ENCODE measurements at regions not wholly inside any gene's neighbourhood (a gene's known extent, or its start where the extent isn't known, plus 50 kb on each side); places are given as distances from the start of the nearest gene placed in this dataset.

DNA sequence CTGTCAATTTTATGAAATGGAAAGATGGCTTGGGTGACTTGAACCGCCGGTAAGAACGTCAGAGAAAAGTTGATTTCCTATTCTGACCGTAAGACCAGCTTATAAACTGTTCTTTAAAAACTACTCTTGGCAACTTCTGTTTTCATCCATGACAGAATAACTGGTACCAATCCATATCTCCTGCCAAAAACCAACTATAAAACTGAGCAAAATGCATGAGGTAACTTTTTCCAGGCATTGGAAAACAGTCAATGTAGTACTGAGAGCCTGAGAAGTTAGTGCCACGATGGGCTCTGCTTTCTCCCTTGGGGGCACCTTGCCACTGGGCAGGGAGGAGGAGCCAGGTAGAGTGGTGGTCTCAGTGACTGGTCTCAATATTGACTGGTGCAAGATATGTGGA lies 615.2 kb upstream of the TBL1XR1 start:
- no peak for DNase-seq (ENCODE audit: low read depth in 2 of 2)

DNA sequence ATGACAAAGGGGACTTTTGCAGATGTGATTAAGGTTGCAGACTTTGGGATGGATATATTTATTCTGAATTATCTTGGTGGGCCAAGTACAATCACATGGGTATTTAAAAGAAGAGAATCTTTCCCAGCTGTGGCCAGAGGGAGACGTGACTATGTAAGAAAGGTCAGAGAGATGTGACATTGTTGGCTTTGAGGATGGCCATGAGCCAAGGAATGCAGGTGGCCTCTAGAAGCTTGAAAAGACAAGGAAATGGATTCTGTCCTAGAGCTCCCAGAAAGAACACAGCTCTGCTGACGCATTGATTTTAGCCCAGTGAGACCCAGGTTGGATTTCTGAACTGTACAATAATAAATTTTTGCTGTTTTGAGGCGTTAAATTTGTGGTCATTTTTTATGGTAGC lies 616.0 kb upstream of the TBL1XR1 start:
- DNase-seq (ENCODE audit: low read depth in 2 of 2): no peak

DNA sequence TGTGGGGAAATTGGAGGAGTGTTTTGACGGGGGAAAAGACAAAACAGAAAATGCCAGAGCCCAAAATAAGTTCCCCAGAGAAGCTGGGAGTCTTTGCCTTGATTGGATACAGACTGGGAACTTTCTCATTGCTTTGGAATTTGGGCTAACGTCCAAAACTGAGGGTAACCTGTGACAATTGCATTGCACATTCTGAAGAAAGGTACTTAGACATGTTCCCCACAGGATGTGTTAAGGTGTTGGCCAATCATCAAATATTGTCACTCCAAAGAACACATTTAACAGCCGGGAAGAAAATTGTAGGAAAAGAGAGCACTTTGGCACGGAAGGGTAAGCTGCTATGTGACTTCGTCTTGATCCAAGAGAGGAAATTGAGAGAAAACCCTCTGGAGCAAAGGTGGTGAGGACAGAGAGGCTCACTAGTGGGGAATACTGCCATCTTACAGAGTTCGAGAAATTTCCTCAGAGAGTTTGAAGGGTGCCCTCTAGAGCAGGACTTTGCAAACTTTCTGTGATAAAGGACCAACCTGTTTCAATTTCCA lies 619.5 kb upstream of the TBL1XR1 start:
- DNase-seq (ENCODE audit: low read depth in 2 of 2): no peak

DNA sequence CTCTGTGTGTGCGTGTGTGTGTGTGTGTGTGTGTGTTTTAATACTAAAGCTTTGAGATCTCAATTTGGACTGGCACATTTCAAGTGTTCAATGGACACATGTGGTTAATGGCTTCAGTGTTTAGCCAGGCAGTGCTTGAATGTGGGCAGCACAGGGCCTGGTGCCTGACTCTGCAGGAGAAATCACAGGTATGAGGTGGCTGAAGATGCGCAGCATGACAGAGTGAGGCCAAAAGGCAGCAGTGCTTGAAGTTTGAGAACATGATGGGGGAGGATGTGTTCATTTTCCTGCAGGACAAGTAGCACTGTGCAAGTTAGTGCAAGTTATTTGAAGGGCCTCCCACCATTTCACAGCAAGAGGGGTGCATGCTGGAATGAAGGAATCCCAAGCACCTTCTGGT lies 620.5 kb upstream of the TBL1XR1 start:
- DNase-seq (ENCODE audit: low read depth in 2 of 2): no peak

DNA sequence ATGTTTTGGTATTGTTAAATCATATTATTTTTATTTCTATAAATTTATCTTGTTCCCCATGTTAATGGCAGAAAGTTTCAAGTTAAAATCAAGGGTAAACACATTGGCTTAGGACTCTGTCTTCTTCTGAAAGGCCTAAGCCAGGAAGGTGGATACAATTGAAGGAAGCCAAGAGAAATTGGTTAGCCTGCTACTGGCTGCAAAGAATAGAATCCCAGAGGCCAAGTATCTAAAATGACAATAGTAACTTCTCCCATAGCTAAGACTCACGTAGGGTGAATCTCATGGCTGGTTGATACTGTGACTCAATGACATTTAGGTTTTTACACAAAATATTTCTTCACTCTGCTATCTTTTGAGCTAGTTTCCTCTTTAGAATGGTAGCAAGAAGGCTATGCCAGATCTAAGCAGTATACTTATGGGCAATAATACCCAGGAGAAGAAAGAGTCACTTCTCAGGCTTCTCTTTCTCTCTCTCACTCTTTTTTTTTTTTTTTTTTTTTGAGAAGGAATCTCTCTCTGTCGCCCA lies 621.5 kb upstream of the TBL1XR1 start:
- DNase-seq (ENCODE audit: low read depth in 2 of 2): no peak

DNA sequence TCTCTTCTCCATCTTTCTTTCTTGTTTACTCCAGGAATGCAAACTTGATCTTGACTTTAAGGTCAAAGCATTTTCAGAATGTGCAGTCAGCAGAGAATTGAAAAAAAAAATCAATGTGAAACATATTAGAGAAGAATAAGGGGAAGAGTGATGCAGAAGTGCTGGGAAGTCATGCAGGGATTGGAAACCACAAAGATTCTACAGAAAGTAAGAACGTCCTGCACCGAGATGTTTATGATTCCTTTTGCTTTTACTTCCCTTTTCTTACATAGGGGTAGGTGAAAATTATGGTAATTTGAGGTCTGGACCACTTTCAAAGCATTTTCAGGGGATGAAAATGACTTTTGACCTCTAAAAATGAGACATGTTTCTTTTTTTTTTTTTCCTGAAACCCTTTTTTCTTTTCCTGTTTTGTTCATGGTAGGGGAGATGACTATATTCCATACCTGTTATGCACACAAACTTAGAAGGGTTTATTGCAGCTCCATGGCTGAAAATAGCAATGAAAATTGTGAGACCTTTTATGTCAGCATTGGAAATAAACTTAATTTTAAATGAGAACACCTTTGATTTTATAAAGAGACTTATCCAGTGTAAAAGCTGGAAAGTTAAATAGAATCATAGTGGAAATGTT lies 623.5 kb upstream of the TBL1XR1 start:
- DNase-seq (ENCODE audit: low read depth in 2 of 2): no peak

DNA sequence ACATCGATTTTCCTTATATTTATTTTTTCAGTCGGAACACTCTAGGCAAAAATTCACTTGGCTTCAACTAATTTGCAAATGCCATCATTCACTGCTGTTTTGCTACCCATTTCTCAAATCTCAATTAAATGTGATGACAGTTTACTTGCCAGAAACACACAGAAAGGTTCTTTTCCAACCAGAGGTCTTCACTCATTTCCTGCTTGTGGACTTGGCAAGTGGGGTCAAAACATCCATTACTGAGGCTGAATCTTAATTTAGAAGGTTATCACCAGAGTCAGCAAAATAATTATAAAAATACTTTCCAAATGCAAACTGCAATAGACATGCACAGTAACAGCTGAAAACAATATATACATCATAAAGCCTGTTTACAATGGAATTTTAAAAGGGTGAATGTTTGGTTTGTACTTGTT lies 625.4 kb upstream of the TBL1XR1 start:
- no peak for DNase-seq (ENCODE audit: low read depth in 2 of 2)

DNA sequence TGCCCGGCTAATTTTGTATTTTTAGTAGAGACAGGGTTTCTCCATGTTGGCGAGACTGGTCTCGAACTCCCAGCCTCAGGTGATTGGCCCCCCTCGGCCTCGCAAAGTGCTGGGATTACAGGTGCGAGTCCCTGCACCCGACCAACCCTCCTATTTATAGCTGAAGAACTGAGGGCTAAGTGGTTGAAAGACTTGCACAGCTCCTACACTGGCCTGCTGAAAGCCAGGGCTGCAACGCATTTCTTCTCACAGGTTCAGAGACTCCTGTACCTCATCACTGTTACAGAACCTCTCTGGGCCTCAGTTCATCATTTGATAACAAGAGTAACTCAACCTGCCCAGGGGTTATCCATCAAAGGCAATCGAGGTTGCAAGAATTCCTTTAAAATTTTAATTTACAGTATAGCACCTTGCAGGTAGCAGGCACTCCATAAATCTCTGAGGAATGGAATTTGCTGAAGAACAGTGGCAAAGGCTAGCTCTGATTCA lies 626.5 kb upstream of the TBL1XR1 start:
- DNase-seq (ENCODE audit: low read depth in 2 of 2): no peak

DNA sequence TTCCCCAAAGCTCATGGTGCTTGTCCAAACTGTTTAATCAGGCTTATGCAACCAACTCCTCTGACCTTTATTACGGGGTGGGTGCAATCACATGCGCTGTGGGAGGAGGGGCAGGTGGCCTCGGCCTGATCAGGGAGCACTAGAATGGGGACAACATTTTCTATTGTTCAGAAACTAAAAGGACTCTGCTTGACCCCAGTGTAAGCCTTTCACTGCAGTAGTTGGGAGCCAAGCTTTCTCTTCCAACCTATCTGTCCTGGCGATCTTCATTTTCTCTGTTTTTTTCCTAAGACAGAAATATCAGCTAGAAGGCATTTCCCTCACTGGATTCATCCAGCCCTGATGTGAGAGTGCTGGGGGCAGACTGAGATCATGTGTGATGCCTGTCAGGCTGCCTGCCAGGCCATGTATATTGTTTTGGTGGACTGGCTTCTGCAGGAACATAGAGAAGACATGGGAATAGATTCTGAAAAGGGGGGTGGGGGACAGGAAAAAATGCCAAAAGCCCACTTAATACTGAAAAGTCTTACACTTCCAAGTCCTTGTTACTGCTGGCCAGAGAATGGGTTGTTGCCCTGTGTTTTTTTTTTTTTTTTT lies 627.0 kb upstream of the TBL1XR1 start:
- no peak for DNase-seq (ENCODE audit: low read depth in 2 of 2)

DNA sequence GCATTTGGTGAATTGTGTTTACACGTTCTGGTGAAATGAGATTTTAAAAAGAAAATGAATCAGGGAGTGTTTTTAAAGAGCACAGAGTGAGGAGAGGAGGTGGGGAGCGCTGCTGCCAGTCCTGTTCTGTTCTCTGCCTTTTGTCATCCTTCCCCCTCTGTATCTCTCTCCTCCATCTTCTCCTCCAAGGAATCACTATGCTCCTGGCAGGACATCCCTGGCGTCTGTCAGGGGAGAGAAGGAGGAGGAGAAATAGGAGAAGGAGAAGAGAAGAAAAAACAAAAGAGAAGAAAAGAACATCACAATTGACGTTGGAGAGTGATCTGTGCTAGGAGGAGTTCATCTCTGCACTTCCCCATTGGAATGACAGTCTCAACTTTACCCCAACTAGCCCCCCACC lies 627.6 kb upstream of the TBL1XR1 start:
- DNase-seq (ENCODE audit: low read depth in 2 of 2): no peak

DNA sequence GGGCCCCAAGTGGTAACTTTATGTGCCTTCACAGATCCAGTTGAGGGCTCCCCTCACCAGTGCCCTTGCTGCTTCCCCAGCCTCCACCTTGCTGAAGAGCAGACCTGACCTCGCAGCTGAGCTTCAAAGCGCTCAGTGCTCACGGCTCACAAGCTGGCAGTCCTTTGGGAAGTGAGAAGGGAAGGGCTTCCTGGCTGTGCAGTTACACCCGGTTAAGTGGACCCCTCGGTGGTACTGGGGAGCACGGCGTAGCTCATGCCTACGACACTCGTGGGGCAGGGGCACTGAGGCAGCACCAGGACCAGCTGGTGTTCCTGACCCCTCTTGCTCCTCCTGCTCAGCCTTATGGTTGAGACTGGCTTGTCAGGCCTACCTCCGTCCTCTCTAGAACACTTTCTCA lies 629.0 kb upstream of the TBL1XR1 start:
- DNase-seq (ENCODE audit: low read depth in 2 of 2): no peak

DNA sequence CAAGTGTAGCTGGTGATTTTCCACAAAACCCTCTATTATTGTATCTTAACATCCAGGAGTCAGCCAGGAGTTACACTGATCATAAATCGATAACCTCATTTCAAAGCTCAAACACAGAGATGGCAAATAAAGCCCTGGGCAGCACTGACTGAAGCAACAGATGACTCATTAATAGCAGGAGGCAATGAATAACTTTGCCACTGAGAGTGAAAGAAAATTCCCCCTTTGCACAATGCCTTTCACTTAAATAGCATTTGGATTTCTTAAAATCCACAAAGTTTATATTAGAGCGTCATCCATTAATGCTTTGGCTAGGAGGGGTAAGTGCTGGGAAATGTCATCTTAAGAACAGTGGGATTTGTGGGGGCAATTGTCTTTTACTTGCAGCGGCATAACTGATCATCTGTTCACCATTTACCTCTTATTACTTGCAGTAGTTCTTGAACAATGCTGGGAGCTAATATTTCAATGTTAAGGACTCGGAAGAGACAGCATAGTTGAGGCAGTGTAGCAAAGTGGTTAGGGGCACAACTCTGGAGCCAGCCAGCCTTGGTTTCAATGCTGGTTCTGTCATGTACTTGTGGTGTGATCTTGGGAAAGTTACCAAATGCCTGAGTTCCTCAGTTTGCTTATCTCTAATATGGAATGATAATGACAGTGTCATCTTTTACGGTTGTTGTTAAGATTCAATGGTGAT lies 630.4 kb upstream of the TBL1XR1 start:
- no peak for DNase-seq (ENCODE audit: low read depth in 2 of 2)

DNA sequence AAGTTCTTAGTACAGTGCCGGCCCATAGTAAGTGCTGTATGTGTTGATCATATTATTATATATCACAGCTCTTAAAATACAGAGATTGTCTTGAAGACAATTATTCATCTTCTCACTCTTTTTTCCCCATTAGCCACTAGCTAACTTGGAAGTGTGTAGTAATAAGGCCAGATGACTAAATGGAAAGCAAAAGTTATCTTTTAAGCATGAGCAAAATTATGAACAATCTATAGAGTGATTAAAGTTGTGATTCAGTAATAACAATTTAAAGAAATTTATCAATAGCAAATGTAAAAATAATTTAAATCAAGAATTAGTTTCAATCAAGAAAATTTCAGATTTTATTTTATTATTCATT lies 630.9 kb upstream of the TBL1XR1 start:
- no peak for DNase-seq (ENCODE audit: low read depth in 2 of 2)

DNA sequence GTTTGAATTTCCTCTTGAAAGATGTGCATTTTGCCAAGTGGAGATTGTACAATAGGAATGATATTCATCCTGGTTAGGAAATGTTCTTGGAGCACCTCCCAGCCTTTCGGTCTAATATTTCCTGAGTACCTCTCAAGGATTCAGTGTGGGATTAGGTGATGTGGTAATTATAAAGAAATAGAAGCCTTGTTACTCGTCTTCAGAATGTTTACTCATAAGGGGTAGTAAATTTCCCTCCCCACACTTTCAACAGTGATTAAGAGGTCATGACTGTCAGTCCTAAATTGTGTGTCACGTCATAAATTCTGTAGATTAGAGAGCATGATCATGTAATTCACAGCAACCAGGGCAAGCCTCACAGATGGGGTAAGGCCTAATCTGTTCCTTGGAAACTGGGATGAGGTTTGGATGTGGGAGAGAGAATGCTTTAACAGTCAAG lies 633.1 kb upstream of the TBL1XR1 start:
- no peak for DNase-seq (ENCODE audit: low read depth in 2 of 2)

DNA sequence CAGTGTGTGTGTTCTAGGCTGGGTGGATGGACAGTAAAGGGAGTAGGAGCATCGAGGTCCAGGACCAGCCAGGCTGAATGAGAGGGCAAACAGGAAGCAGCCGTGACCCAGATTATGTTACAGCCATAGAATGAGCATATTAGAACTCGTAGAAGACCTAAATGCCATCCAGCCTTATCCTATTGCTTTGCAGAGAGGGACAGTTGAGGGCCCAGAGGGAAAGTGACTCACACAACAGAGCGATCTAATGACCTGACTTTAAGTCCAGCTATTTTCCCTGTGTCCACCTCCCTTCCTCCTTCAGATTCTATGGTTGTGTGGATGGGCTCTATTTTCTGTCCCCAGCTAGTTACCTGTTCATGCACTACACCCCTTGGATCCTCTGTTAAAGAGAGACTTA lies 634.1 kb upstream of the TBL1XR1 start:
- no peak for DNase-seq (ENCODE audit: low read depth in 2 of 2)

DNA sequence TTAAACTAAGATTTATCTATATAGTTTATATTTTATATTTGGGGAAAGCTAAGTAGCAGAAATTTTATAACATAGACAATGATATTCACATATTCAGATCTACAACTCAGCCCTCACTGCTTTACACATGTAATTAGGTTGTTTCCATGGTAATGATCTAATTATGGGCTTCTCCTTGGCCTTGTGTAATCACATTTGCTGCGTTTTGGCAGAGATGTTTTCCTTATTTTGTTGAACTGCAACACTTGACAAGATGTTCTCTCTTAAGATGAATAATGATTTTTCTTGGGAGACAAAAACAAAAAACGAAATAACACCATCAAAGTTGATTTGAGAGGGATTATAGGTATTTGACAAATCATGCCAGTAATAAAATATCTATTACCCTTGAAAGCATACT lies 635.6 kb upstream of the TBL1XR1 start:
- DNase-seq (ENCODE audit: low read depth in 2 of 2): no peak

DNA sequence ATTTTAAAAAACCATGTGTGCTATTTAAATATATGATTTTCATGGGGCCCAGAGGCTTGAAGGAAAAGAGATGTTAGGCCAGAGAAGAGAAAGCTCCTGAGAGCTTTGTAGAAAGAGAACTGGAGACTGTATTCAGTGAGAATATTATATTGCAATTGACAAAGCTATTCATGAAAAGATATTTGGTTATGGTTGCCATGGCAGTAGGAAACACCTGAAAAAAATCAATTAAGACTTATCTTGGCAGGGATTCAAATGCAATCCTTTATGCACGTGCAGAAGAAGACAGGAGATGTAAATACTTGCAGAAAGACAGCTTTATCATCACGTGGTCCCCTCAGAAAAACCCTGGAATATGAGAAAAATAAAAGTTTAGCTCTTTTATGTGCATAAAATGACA lies 636.0 kb upstream of the TBL1XR1 start:
- no peak for DNase-seq (ENCODE audit: low read depth in 2 of 2)

DNA sequence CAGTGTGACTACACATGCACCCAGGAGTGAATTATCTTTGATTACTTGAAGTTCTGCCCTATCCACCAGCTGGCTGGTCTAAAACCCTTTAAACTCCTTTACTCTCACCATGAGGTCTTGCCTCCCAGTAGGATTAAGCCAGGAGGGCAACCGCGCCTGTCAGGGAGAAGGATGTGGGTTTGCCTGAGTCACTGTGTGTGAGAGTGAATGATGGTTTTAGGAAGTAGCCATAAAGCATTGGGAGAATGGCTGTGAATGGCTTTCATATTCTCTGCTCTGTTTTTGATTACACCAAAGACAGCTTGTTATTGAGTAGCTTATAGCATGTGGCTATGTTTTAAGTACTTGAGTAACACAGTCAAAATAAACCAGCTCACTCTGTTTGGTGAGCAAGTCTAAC lies 637.7 kb upstream of the TBL1XR1 start:
- DNase-seq (ENCODE audit: low read depth in 2 of 2): no peak

DNA sequence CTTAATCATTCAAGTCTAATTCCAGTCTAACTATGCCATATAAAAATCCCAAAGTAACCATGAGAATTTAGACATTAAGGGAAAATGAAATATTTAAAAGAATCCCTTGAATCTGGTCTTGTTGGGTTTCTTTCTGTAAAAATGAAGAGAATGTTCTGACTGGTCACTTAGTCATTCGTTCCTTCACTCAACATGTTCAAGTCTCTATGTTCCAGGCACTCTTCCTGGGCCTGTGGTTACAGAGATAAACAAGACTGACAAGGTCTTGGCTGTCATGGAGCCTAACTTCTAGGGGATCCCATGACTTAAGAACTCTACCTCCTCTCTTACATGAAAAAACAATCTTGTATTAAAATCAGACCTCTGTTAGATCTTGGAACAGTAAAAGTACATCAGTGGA lies 638.6 kb upstream of the TBL1XR1 start:
- no peak for DNase-seq (ENCODE audit: low read depth in 2 of 2)

DNA sequence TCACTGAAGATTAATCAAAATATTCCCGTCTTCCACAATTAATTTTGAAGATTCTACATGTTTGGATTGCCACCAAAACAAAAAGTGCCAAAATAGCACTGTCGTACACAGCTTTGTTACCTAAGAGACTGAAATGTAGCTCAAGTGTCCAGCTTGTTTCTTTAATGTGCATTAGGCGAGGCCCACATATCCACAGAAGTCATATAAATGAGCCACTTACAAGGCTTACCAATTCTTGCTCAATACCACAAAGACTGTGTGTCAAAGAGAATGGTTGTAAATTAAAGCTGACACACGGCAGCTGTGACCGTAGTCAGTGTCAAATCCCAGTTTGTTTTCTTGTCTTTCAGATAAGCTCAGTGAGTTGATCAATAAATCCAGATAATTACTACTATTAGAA lies 639.4 kb upstream of the TBL1XR1 start:
- DNase-seq (ENCODE audit: low read depth in 2 of 2): no peak

DNA sequence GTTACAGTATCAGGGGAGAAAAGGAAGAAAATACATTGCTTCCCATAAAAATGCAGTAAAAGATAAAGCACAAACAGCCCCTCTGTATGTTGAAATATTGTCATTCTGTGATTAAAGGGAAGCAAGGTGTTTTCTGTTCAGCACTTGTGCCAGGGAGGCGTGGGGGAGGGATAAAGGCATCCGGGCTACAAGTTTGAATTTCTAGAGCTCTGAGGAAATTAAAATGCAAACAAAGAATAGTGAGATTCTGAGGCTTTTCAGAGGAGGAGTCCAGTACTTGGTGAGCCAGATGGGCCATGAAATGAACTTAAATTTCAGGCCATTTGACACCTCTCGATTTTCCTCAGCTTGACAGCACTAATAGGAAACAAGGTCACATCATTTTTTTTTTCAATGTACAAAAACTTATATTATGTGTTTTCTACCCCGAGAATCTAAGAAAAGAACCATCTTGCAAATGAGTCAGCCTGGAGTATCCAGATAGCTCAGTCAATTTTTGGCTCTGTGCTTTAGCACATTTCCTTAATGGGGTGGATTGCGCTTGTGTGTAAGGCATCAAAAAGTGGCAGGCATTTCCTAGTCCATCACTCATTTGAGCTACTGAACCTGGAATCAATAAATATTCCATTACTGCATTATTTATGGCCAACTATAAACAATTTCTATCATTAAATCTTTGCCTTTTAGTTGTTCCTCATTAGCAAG lies 640.8 kb upstream of the TBL1XR1 start:
- no peak for DNase-seq (ENCODE audit: low read depth in 2 of 2)

DNA sequence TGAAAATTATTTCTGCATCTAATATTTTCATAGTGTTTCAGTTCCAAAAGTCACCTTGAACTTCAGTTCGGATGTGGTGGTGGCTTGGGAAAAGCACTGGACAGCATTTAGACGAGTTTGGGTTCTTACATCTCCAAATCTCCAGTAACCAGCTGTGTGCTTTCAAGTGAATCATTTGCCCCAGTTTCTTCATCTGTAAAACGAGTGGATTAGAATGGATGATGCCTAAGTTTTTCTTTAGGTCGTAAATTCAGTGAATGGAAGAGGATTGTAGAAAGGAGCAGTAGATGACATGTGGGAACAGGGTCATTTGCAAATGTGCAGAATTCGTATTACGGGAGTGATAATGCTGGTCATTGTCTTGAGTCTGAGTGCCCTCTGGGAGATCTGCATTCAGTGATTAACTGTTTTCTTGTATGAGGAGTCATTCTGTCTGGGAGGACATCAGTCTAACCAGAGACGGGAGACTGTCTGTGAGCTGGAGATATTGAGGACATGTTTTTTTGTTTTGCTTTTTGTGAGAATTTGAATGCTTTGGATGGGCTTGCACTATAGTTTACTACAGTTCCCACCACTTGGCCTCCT lies 641.6 kb upstream of the TBL1XR1 start:
- no peak for DNase-seq (ENCODE audit: low read depth in 2 of 2)
